HEK293T (cell line): ENCODE measurements at regions not wholly inside any gene's neighbourhood (a gene's known extent, or its start where the extent isn't known, plus 50 kb on each side); places are given as distances from the start of the nearest gene placed in this dataset.

Experiments
- ARNT ChIP-seq: fragments of 450-650 bp; IDR thresholded peaks from 2 replicates; pipeline ENCODE4 v1.6.1; 2017; ENCODE audit warnings: mild to moderate bottlenecking
- BHLHE40 ChIP-seq: fragments of 450-650 bp; IDR thresholded peaks from 2 replicates; pipeline ENCODE4 v1.6.1; 2016; ENCODE audit warnings: mild to moderate bottlenecking, moderate library complexity, borderline replicate concordance
- CTBP1 ChIP-seq: fragments of 450-650 bp; IDR thresholded peaks from 2 replicates; pipeline ENCODE4 v1.6.1; 2016; ENCODE audit warnings: borderline replicate concordance
- FOXK2 ChIP-seq: fragments of 450-650 bp; IDR thresholded peaks from 2 replicates; pipeline ENCODE4 v1.6.1; 2016; ENCODE audit warnings: mild to moderate bottlenecking
- FOXM1 ChIP-seq: fragments of 450-650 bp; IDR thresholded peaks from 2 replicates; pipeline ENCODE4 v1.6.1; 2017; ENCODE audit warnings: mild to moderate bottlenecking, borderline replicate concordance
- HDGF ChIP-seq: fragments of 450-650 bp; IDR thresholded peaks from 2 replicates; pipeline ENCODE4 v1.6.1; 2017; ENCODE audit warnings: antibody characterized with exemption, borderline replicate concordance
- NFRKB ChIP-seq: fragments of 450-650 bp; IDR thresholded peaks from 2 replicates; pipeline ENCODE4 v1.6.1; 2016; ENCODE audit warnings: mild to moderate bottlenecking, moderate library complexity
- PKNOX1 ChIP-seq: fragments of 450-650 bp; IDR thresholded peaks from 2 replicates; pipeline ENCODE4 v1.6.1; 2016
- SUZ12 ChIP-seq: fragments of 450-650 bp; IDR thresholded peaks from 2 replicates; pipeline ENCODE4 v1.6.1; 2016; ENCODE audit warnings: mild to moderate bottlenecking
- TARDBP ChIP-seq: fragments of 450-650 bp; IDR thresholded peaks from 2 replicates; pipeline ENCODE4 v1.6.1; 2016

- TF ChIP-seq TARDBP (no peak), SUZ12 (no peak), HDGF (no peak), FOXM1 (no peak), CTBP1 (no peak), ARNT (no peak), NFRKB (no peak), FOXK2 (no peak), BHLHE40 (no peak), PKNOX1 (no peak)
Measured at GRCh38 chr16:8184854-8185253, 405.5 kb downstream of the TMEM114 start.
